H9 (cell line): ENCODE measurements at regions not wholly inside any gene's neighbourhood (a gene's known extent, or its start where the extent isn't known, plus 50 kb on each side); places are given as distances from the start of the nearest gene placed in this dataset.

Source experiments
- DNase-seq: peaks from one replicate; pipeline ENCODE4 v3.0.0-alpha.2; 2017
- H2AFZ ChIP-seq: one replicate; pipeline ENCODE4 v1.6.1; 2013; ENCODE audit warnings: mild to moderate bottlenecking, low read length, control low read depth, moderate library complexity
- H2AK5ac ChIP-seq: 2 replicates; pipeline ENCODE4 v1.6.1; 2013; ENCODE audit warnings: low read length, control low read depth, mixed read lengths; ENCODE audit not compliant: insufficient read length
- H2BK120ac ChIP-seq: one replicate; pipeline ENCODE4 v1.6.1; 2013; ENCODE audit warnings: low read depth, mild to moderate bottlenecking, low read length, control low read depth, inconsistent platforms; ENCODE audit not compliant: poor library complexity, severe bottlenecking
- H2BK12ac ChIP-seq: 2 replicates; pipeline ENCODE4 v1.6.1; 2013; ENCODE audit warnings: low read length, control low read depth, mixed read lengths, low read depth; ENCODE audit not compliant: insufficient read length
- H2BK15ac ChIP-seq: 2 replicates; pipeline ENCODE4 v1.6.1; 2013; ENCODE audit warnings: low read depth, low read length, control low read depth
- H2BK20ac ChIP-seq: one replicate; pipeline ENCODE4 v1.6.1; 2013; ENCODE audit warnings: low read depth, mild to moderate bottlenecking, low read length, control low read depth, inconsistent platforms; ENCODE audit not compliant: poor library complexity, severe bottlenecking
- H2BK5ac ChIP-seq: 2 replicates; pipeline ENCODE4 v1.6.1; 2013; ENCODE audit warnings: low read length, control low read depth, mixed read lengths; ENCODE audit not compliant: insufficient read length
- H3K14ac ChIP-seq: 2 replicates; pipeline ENCODE4 v1.6.1; 2013; ENCODE audit warnings: low read length, control low read depth; ENCODE audit not compliant: insufficient read depth
- H3K18ac ChIP-seq: 2 replicates; pipeline ENCODE4 v1.6.1; 2013; ENCODE audit warnings: low read depth, mild to moderate bottlenecking, mixed read lengths, low read length, control low read depth; ENCODE audit not compliant: insufficient read length
- H3K23ac ChIP-seq: 2 replicates; pipeline ENCODE4 v1.6.1; 2013; ENCODE audit warnings: low read length, control low read depth, mixed read lengths, low read depth; ENCODE audit not compliant: insufficient read length
- H3K23me2 ChIP-seq: 2 replicates; pipeline ENCODE4 v1.6.1; 2013; ENCODE audit warnings: low read depth, mild to moderate bottlenecking, mixed read lengths, low read length, control low read depth; ENCODE audit not compliant: insufficient read length, poor library complexity, severe bottlenecking
- H3K27ac ChIP-seq: 2 replicates; pipeline ENCODE4 v1.5.1; 2013; ENCODE audit warnings: low read length, control low read depth, mixed read lengths, low read depth; ENCODE audit not compliant: insufficient read length
- H3K27me3 ChIP-seq: 2 replicates; pipeline ENCODE4 v1.6.1; 2013; ENCODE audit warnings: low read length, control low read depth, inconsistent platforms; ENCODE audit not compliant: insufficient read depth
- H3K4ac ChIP-seq: 2 replicates; pipeline ENCODE4 v1.6.1; 2013; ENCODE audit warnings: low read depth, mild to moderate bottlenecking, control low read depth, inconsistent platforms, low read length, moderate library complexity
- H3K4me1 ChIP-seq: 2 replicates; pipeline ENCODE4 v1.6.1; 2013; ENCODE audit warnings: low read length, control low read depth, inconsistent platforms; ENCODE audit not compliant: insufficient read depth
- H3K4me2 ChIP-seq: 2 replicates; pipeline ENCODE4 v1.6.1; 2013; ENCODE audit warnings: low read length, control low read depth, mixed read lengths; ENCODE audit not compliant: insufficient read length, insufficient read depth
- H3K56ac ChIP-seq: 2 replicates; pipeline ENCODE4 v1.6.1; 2013; ENCODE audit warnings: low read depth, mild to moderate bottlenecking, mixed read lengths, low read length, control low read depth; ENCODE audit not compliant: insufficient read length
- H3K79me1 ChIP-seq: 2 replicates; pipeline ENCODE4 v1.6.1; 2013; ENCODE audit warnings: low read depth, mild to moderate bottlenecking, moderate library complexity, low read length, control low read depth, inconsistent platforms; ENCODE audit not compliant: insufficient read depth, poor library complexity, severe bottlenecking
- H3K79me2 ChIP-seq: 2 replicates; pipeline ENCODE4 v1.6.1; 2013; ENCODE audit warnings: low read length, control low read depth, inconsistent platforms; ENCODE audit not compliant: insufficient read depth
- H3K9ac ChIP-seq: 2 replicates; pipeline ENCODE4 v1.6.1; 2013; ENCODE audit warnings: low read length, control low read depth, mixed read lengths; ENCODE audit not compliant: insufficient read length; ENCODE audit errors: extremely low read depth
- H3K9me3 ChIP-seq: one replicate; pipeline ENCODE4 v1.6.1; 2013; ENCODE audit warnings: low read depth, low read length, inconsistent platforms; ENCODE audit not compliant: control insufficient read depth
- H3T11ph ChIP-seq: one replicate; pipeline ENCODE4 v1.6.1; 2013; ENCODE audit warnings: mild to moderate bottlenecking, low read length, control low read depth, inconsistent platforms
- H4K20me1 ChIP-seq: one replicate; pipeline ENCODE4 v1.6.1; 2013; ENCODE audit not compliant: control insufficient read depth, insufficient read length, insufficient read depth
- H4K5ac ChIP-seq: 2 replicates; pipeline ENCODE4 v1.6.1; 2013; ENCODE audit warnings: low read depth, mild to moderate bottlenecking, mixed read lengths, low read length, control low read depth; ENCODE audit not compliant: insufficient read length
- H4K8ac ChIP-seq: replicated peaks from 2 replicates; pipeline ENCODE4 v1.6.1; 2013; ENCODE audit warnings: low read length, control low read depth, mixed read lengths, low read depth; ENCODE audit not compliant: insufficient read length
- H4K91ac ChIP-seq: 2 replicates; pipeline ENCODE4 v1.6.1; 2013; ENCODE audit warnings: low read depth, mild to moderate bottlenecking, moderate library complexity, mixed read lengths, low read length, control low read depth; ENCODE audit not compliant: insufficient read length
- H3K27ac Mint-ChIP-seq, 3 experiments: 2 replicates in 2 of 3; 3 replicates in 1 of 3; pipeline ENCODE4 v1.8.0; 2020 to 2021; ENCODE audit warnings: mixed read lengths in 3 of 3, mild to moderate bottlenecking in 1 of 3, moderate library complexity in 1 of 3
- H3K27me3 Mint-ChIP-seq: 2 replicates; pipeline ENCODE4 v1.8.0; 2021; ENCODE audit warnings: low read depth, mild to moderate bottlenecking, moderate library complexity, mixed read lengths
- H3K36me3 Mint-ChIP-seq, 3 experiments: 2 replicates in 2 of 3; 3 replicates in 1 of 3; pipeline ENCODE4 v1.8.0; 2020 to 2021; ENCODE audit warnings: low read depth in 3 of 3, mixed read lengths in 3 of 3; ENCODE audit not compliant: insufficient read depth in 1 of 3
- H3K4me1 Mint-ChIP-seq, 2 experiments: 2 replicates each; pipeline ENCODE4 v1.8.0; 2020; ENCODE audit warnings: mixed read lengths in 2 of 2
- H3K4me3 Mint-ChIP-seq, 2 experiments: 2 replicates in 1 of 2; 3 replicates in 1 of 2; pipeline ENCODE4 v1.8.0; 2020 to 2021; ENCODE audit warnings: mild to moderate bottlenecking in 2 of 2, mixed read lengths in 2 of 2, moderate library complexity in 1 of 2
- H3K9me3 Mint-ChIP-seq, 2 experiments: 2 replicates in 1 of 2; 3 replicates in 1 of 2; pipeline ENCODE4 v1.8.0; 2020; ENCODE audit warnings: mild to moderate bottlenecking in 2 of 2, mixed read lengths in 2 of 2, moderate library complexity in 1 of 2
- CTCF ChIP-seq: fragments of 200-600 bp; sonication (generic); conservative IDR thresholded peaks from 3 replicates; pipeline ENCODE4 v1.8.0; 2021; ENCODE audit warnings: antibody characterized with exemption, mild to moderate bottlenecking

DNA sequence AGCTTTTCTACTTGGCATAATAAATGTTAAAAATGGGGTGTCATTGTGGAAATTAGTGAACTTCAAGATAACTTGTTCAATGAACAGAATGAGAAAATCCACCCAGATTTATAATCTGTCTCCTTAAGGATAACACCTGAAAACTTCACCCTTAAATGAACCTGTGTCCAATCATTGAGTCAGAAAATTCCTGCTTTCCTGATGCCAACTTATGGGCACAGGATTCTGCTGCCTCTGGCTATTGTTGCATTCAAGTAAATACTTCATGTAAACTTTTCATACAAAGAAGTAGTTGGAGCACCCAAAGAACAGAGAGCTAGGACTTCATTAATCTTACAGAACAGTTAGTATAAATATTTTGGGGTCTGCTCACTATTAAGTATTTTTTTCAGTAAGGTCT lies 98.9 kb upstream of the PLEKHA5 start:
- no peak overlapping the region for H2BK20ac ChIP-seq
- H3K4ac ChIP-seq: no peak overlapping the region
- no peak for DNase-seq
- H3K23me2 ChIP-seq: no peaks in the 10 kb centered on the region
- H3T11ph ChIP-seq: no peak overlapping the region
- H3K27me3 ChIP-seq: no peaks in the 10 kb centered on the region
- no peaks in the 10 kb centered on the region for H3K79me2 ChIP-seq
- no peak overlapping the region for H2AK5ac ChIP-seq
- no peaks in the 10 kb centered on the region for H3K79me1 ChIP-seq
- H4K5ac ChIP-seq: no peak overlapping the region
- no peak overlapping the region for H2BK12ac ChIP-seq
- peaks cover 26 to 43% (median 32%) of the 10 kb centered on the region in 3 experiments for H3K36me3 Mint-ChIP-seq
- H4K20me1 ChIP-seq: no peaks in the 10 kb centered on the region
- no peak overlapping the region for H3K4me2 ChIP-seq
- H2BK5ac ChIP-seq: no peak overlapping the region
- no peak overlapping the region for H3K18ac ChIP-seq
- H3K14ac ChIP-seq: no peak overlapping the region
- no peak overlapping the region for H4K91ac ChIP-seq
- TF ChIP-seq CTCF: no peak
- H3K27ac Mint-ChIP-seq: no peak overlapping the region
- peaks cover 2% of the 10 kb centered on the region; the same call in 1 of the 2 replicates for H3K27me3 Mint-ChIP-seq
- no peak overlapping the region for H2BK120ac ChIP-seq
- H2BK15ac ChIP-seq: no peak overlapping the region
- H4K8ac ChIP-seq: no peak overlapping the region
- H3K9ac ChIP-seq: no peak overlapping the region
- H3K56ac ChIP-seq: no peak overlapping the region
- no peak overlapping the region for H3K23ac ChIP-seq
- H3K9me3 Mint-ChIP-seq: peaks cover 35 to 36% of the 10 kb centered on the region in 2 experiments
- no peak overlapping the region for H2AFZ ChIP-seq
- peaks cover 4% of the 10 kb centered on the region for H3K4me1 ChIP-seq
- peaks cover 16% of the 10 kb centered on the region for H3K9me3 ChIP-seq
- H3K4me3 Mint-ChIP-seq: no peak overlapping the region
- no peak overlapping the region for H3K27ac ChIP-seq
- peaks cover 20 to 28% of the 10 kb centered on the region in 2 experiments for H3K4me1 Mint-ChIP-seq
